Fibroblast of mammary gland (primary cell): ENCODE measurements at regions not wholly inside any gene's neighbourhood (a gene's known extent, or its start where the extent isn't known, plus 50 kb on each side); places are given as distances from the start of the nearest gene placed in this dataset.

Source experiments
- DNase-seq: peaks from one replicate; pipeline ENCODE4 v3.0.0-alpha.2; 2010; ENCODE audit warnings: low read depth
- H3K4me3 ChIP-seq: 2 replicates; pipeline ENCODE4 v1.5.1; 2011; ENCODE audit warnings: low read depth, mild to moderate bottlenecking, low read length, moderate library complexity; ENCODE audit not compliant: control insufficient read depth
- CTCF ChIP-seq: conservative IDR thresholded peaks from 2 replicates; pipeline ENCODE4 v1.5.1; 2011; ENCODE audit warnings: low read depth, low read length, inconsistent platforms; ENCODE audit not compliant: control insufficient read depth, insufficient read depth

GRCh38 chr5:2293906-2294305, 411.2 kb upstream of the IRX4 start:
- no peak for TF ChIP-seq CTCF
- no peak overlapping the region for H3K4me3 ChIP-seq
- DNase-seq = no peak

DNA sequence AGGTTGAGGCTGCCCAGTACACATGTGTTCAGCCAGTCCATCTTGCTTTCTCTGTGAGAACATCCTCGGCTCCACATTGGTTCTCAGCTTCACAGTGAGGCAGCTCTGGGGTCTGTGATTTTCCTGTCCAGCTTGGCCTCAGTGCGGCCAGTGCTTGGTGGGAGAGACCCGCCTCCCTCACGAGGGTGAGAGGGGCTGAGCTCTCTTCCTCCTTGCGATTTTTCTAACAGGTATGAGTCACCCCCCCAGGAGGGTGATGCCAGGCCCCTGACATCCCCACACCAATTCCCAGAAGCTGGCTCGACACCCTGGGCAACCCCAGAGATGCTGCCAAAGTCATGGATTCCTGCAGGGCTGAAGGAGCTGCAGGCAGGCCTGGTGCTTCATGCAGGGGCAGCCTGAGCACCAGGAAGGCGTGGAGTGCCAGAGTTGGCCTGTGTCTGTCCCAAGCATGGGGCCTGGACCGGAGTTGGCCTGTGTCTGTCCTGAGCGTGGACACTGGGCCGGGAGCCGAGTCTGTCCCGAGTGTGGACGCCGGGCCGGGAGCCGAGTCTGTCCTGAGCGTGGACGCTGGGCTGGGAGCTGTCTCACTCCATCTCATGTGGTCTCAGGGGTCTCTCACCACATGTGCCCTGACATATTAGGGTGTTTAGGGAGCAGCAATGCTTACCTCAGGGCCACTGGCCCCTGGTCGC, 408.6 kb upstream of the IRX4 start:
- no peak overlapping the region for H3K4me3 ChIP-seq
- no peak for TF ChIP-seq CTCF
- DNase-seq = no peak

- TF ChIP-seq CTCF = no peak
- DNase-seq = no peak
Observed at GRCh38 chr5:2289380-2289779, 406.7 kb upstream of the IRX4 start.

GRCh38 chr5:2288968-2289367, 406.2 kb upstream of the IRX4 start:
- TF ChIP-seq CTCF = no peak
- no peak overlapping the region for H3K4me3 ChIP-seq
- no peak for DNase-seq

More at GRCh38 chr5:2289380-2289779, 406.7 kb upstream of the IRX4 start:
- H3K4me3 ChIP-seq = no peak overlapping the region

GRCh38 chr5:2288466-2288865, 405.7 kb upstream of the IRX4 start:
- DNase-seq = no peak
- no peak overlapping the region for H3K4me3 ChIP-seq
- TF ChIP-seq CTCF = no peak

GRCh38 chr5:2286250-2286649, 403.5 kb upstream of the IRX4 start:
- DNase-seq = no peak
- TF ChIP-seq CTCF = no peak

GRCh38 chr5:2284678-2285077, 402.0 kb upstream of the IRX4 start:
- DNase-seq = no peak
- no peak overlapping the region for H3K4me3 ChIP-seq
- TF ChIP-seq CTCF = no peak

More at GRCh38 chr5:2286250-2286649, 403.5 kb upstream of the IRX4 start:
- H3K4me3 ChIP-seq = no peak overlapping the region
